Forelimb muscle (tissue), 1 donor: ENCODE measurements at regions not wholly inside any gene's neighbourhood (a gene's known extent, or its start where the extent isn't known, plus 50 kb on each side); places are given as distances from the start of the nearest gene placed in this dataset.
"Not testable (repeated sequence)": the region's sequence is repeated elsewhere in the genome, so short reads cannot be mapped to it uniquely, and the experiment has no call there.

Source experiments
- DNase-seq: peaks from one replicate; pipeline ENCODE4 v3.0.0-alpha.2; 2013; ENCODE audit warnings: low read depth

- DNase-seq: no peak
Observed at GRCh38 chr4:112946127-112946526, 103.3 kb upstream of the ANK2 start.

GRCh38 chr4:112947616-112948015, 101.8 kb upstream of the ANK2 start:
- DNase-seq: no peak

- no peak for DNase-seq
Observed at GRCh38 chr4:112951362-112952312, 97.8 kb upstream of the ANK2 start.

GRCh38 chr4:112952313-112952700, 97.1 kb upstream of the ANK2 start:
- DNase-seq: no peak

GRCh38 chr4:112953262-112953661, 96.2 kb upstream of the ANK2 start:
- DNase-seq: no peak

GRCh38 chr4:112954286-112954685, 95.2 kb upstream of the ANK2 start:
- no peak for DNase-seq

GRCh38 chr4:112956484-112956896, 93.0 kb upstream of the ANK2 start:
- DNase-seq: no peak

- DNase-seq: not testable (repeated sequence)
Observed at GRCh38 chr4:112957764-112958163, 91.7 kb upstream of the ANK2 start.

- no peak for DNase-seq
Observed at GRCh38 chr4:112966701-112967488, 82.6 kb upstream of the ANK2 start.

- DNase-seq: no peak
Observed at GRCh38 chr4:112968451-112969159, 80.8 kb upstream of the ANK2 start.

GRCh38 chr4:112970903-112971302, 78.5 kb upstream of the ANK2 start:
- DNase-seq: no peak

GRCh38 chr4:112973750-112974251, 75.7 kb upstream of the ANK2 start:
- no peak for DNase-seq

GRCh38 chr4:112975567-112976355, 73.7 kb upstream of the ANK2 start:
- DNase-seq: no peak

- DNase-seq: no peak
Observed at GRCh38 chr4:112978691-112979472, 70.6 kb upstream of the ANK2 start.

- no peak for DNase-seq
Observed at GRCh38 chr4:112979881-112980421, 69.5 kb upstream of the ANK2 start.

- no peak for DNase-seq
Observed at GRCh38 chr4:112982680-112983079, 66.8 kb upstream of the ANK2 start.

- DNase-seq: no peak
Observed at GRCh38 chr4:112994732-112995464, 54.6 kb upstream of the ANK2 start.
